ENCODE measurements at regions not wholly inside any gene's neighbourhood (a gene's known extent, or its start where the extent isn't known, plus 50 kb on each side); places are given as distances from the start of the nearest gene placed in this dataset.

- no peak for DNase-seq (ENCODE audit: low spot score)
- no peak for TF ChIP-seq CTCF (IDR thresholded peaks at IDR 0.05; ENCODE audit: borderline replicate concordance, control extremely low read depth, extremely low read depth, insufficient read depth, missing control alignments)
- in situ Hi-C loops (cut with MboI; ENCODE audit: low sequenced_read_pairs, unreplicated experiment) = no loop called here
Measured at GRCh38 chr9:120151149-120151548, 428.8 kb downstream of the CDK5RAP2 start.

GRCh38 chr9:120138955-120139354 lies 441.0 kb downstream of the CDK5RAP2 start:
- TF ChIP-seq CTCF (IDR thresholded peaks at IDR 0.05; ENCODE audit: borderline replicate concordance, control extremely low read depth, extremely low read depth, insufficient read depth, missing control alignments) = no peak
- no peak for DNase-seq (ENCODE audit: low spot score)
- in situ Hi-C loops (cut with MboI; ENCODE audit: low sequenced_read_pairs, unreplicated experiment) = no loop called here

GRCh38 chr9:120137186-120137840 lies 442.7 kb downstream of the CDK5RAP2 start:
- in situ Hi-C loops (cut with MboI; ENCODE audit: low sequenced_read_pairs, unreplicated experiment) = no loop called here
- no peak for TF ChIP-seq CTCF (IDR thresholded peaks at IDR 0.05; ENCODE audit: borderline replicate concordance, control extremely low read depth, extremely low read depth, insufficient read depth, missing control alignments)
- no peak for DNase-seq (ENCODE audit: low spot score)

- in situ Hi-C loops (cut with MboI; ENCODE audit: low sequenced_read_pairs, unreplicated experiment) = no loop called here
- DNase-seq (ENCODE audit: low spot score) = no peak
- no peak for TF ChIP-seq CTCF (IDR thresholded peaks at IDR 0.05; ENCODE audit: borderline replicate concordance, control extremely low read depth, extremely low read depth, insufficient read depth, missing control alignments)
Measured at GRCh38 chr9:120136696-120137095, 443.3 kb downstream of the CDK5RAP2 start.

GRCh38 chr9:120117081-120117480 lies 462.9 kb downstream of the CDK5RAP2 start:
- no peak for DNase-seq (ENCODE audit: low spot score)
- no peak for TF ChIP-seq CTCF (IDR thresholded peaks at IDR 0.05; ENCODE audit: borderline replicate concordance, control extremely low read depth, extremely low read depth, insufficient read depth, missing control alignments)
- in situ Hi-C loops (cut with MboI; ENCODE audit: low sequenced_read_pairs, unreplicated experiment) = no loop called here

- TF ChIP-seq CTCF (IDR thresholded peaks at IDR 0.05; ENCODE audit: borderline replicate concordance, control extremely low read depth, extremely low read depth, insufficient read depth, missing control alignments) = no peak
- in situ Hi-C loops (cut with MboI; ENCODE audit: low sequenced_read_pairs, unreplicated experiment) = no loop called here
Measured at GRCh38 chr9:120110520-120110919, 469.4 kb downstream of the CDK5RAP2 start.

More at GRCh38 chr9:120110520-120110919, 469.4 kb downstream of the CDK5RAP2 start:
- no peak for DNase-seq (ENCODE audit: low spot score)
